ENCODE measurements at regions not wholly inside any gene's neighbourhood (a gene's known extent, or its start where the extent isn't known, plus 50 kb on each side); places are given as distances from the start of the nearest gene placed in this dataset.

- ChIA-PET SMC1A (ENCODE audit: uncharacterized antibody, unreplicated experiment) (no interaction called here), CTCF (no interaction called here), RAD21 (ENCODE audit: unreplicated experiment) (no interaction called here), POLR2A (no interaction called here)
- BruUV-seq (replicated peaks), result no TSS peak
- Histone ChIP-seq H3K4me2 (ENCODE audit: control insufficient read depth, insufficient read depth) (no peak overlapping the region), H3K36me3 (ENCODE audit: control insufficient read depth in 2 of 2, insufficient read depth in 2 of 2, low read length in 1 of 2) (no peaks in the 10 kb centered on the region), H3K4me3 (no peak overlapping the region), H3K27ac (ENCODE audit: control insufficient read depth, insufficient read depth) (no peak overlapping the region), H3K9ac (ENCODE audit: control insufficient read depth, insufficient read depth, low read length) (no peak overlapping the region), H4K20me1 (ENCODE audit: control insufficient read depth, insufficient read depth) (no peaks in the 10 kb centered on the region), H3K9me3 (replicated peaks; ENCODE audit: control insufficient read depth, insufficient read depth, low read length) (no peaks in the 10 kb centered on the region), H2AFZ (ENCODE audit: control insufficient read depth, low read depth, low read length) (no peak overlapping the region), H3K4me1 (ENCODE audit: control insufficient read depth, insufficient read depth, low read length) (no peaks in the 10 kb centered on the region), H3K27me3 (replicated peaks in 1 of 2; ENCODE audit: control insufficient read depth in 2 of 2, insufficient read depth in 2 of 2, low read length in 1 of 2) (no peaks in the 10 kb centered on the region), H3K79me2 (ENCODE audit: control insufficient read depth, insufficient read depth, low read length) (no peaks in the 10 kb centered on the region)
- ATAC-seq (no peak), FAIRE-seq (no peak), DNase-seq (ENCODE audit: low read depth, low spot score) (no peak)
- TF ChIP-seq RUNX3 (IDR thresholded peaks at IDR 0.05; ENCODE audit: low read length) (0 out of 2 replicates have a peak, but pooled peaks have one; percentile 18), NFYA (IDR thresholded peaks at IDR 0.05; ENCODE audit: borderline replicate concordance, low read depth, low read length) (no peak)
- intact Hi-C loops (cut with micrococcal nuclease; ENCODE audit: unreplicated experiment), result no loop called here
- in situ Hi-C loops (cut with MboI), result no loop called here
These were observed 558.2 kb downstream of the MMUT start for GRCh38 chr6:48904809-48905208.

- DNase-seq (ENCODE audit: low read depth, low spot score) (no peak), ATAC-seq (no peak), FAIRE-seq (no peak)
- ChIA-PET SMC1A (ENCODE audit: uncharacterized antibody, unreplicated experiment) (no interaction called here), CTCF (no interaction called here), POLR2A (no interaction called here), RAD21 (ENCODE audit: unreplicated experiment) (no interaction called here)
- in situ Hi-C loops (cut with MboI) (no loop called here), intact Hi-C loops (cut with micrococcal nuclease; ENCODE audit: unreplicated experiment) (no loop called here)
- H3K4me3 ChIP-seq, result no peak overlapping the region
- H3K4me2 ChIP-seq (ENCODE audit: control insufficient read depth, insufficient read depth), result no peak overlapping the region
- no peak overlapping the region for H3K27ac ChIP-seq (ENCODE audit: control insufficient read depth, insufficient read depth)
- TF ChIP-seq CEBPZ (IDR thresholded peaks at IDR 0.05; ENCODE audit: low read depth, low read length) (no peak), IRF3 (IDR thresholded peaks at IDR 0.05) (no peak), ZNF207 (IDR thresholded peaks at IDR 0.05; ENCODE audit: borderline replicate concordance) (no peak), ATF7 (IDR thresholded peaks at IDR 0.05; ENCODE audit: low read depth) (peak; percentile 57), ZNF592 (IDR thresholded peaks at IDR 0.05) (no peak)
- 21% methylated on average over 3 of the region's 3 CpGs for WGBS (ENCODE audit: insufficient coverage, insufficient replicate concordance, low lambda C conversion rate, missing lambda C conversion rate)
- BruUV-seq (replicated peaks), result no TSS peak
- H3K36me3 ChIP-seq (ENCODE audit: control insufficient read depth in 2 of 2, insufficient read depth in 2 of 2, low read length in 1 of 2), result no peaks in the 10 kb centered on the region
- no peaks in the 10 kb centered on the region for H4K20me1 ChIP-seq (ENCODE audit: control insufficient read depth, insufficient read depth)
- H3K4me1 ChIP-seq (ENCODE audit: control insufficient read depth, insufficient read depth, low read length), result no peaks in the 10 kb centered on the region
- no peak overlapping the region for H2AFZ ChIP-seq (ENCODE audit: control insufficient read depth, low read depth, low read length)
- H3K9me3 ChIP-seq (replicated peaks; ENCODE audit: control insufficient read depth, insufficient read depth, low read length), result no peaks in the 10 kb centered on the region
- H3K9ac ChIP-seq (ENCODE audit: control insufficient read depth, insufficient read depth, low read length), result no peak overlapping the region
- H3K79me2 ChIP-seq (ENCODE audit: control insufficient read depth, insufficient read depth, low read length), result no peaks in the 10 kb centered on the region
- no peaks in the 10 kb centered on the region for H3K27me3 ChIP-seq (replicated peaks in 1 of 2; ENCODE audit: control insufficient read depth in 2 of 2, insufficient read depth in 2 of 2, low read length in 1 of 2)
These were observed 568.6 kb downstream of the MMUT start for GRCh38 chr6:48894469-48894868.

Data from GM12878 (cell line).